GM23338 (cell line): ENCODE measurements at regions not wholly inside any gene's neighbourhood (a gene's known extent, or its start where the extent isn't known, plus 50 kb on each side); places are given as distances from the start of the nearest gene placed in this dataset.

ENCODE experiments used
- ATAC-seq: fragments of 200-7000 bp; cut with Tn5 transposase; 3 replicates; pipeline ENCODE4 v1.9.1; 2020
- DNase-seq: peaks from one replicate; pipeline ENCODE4 v3.0.0-alpha.2; 2015; ENCODE audit warnings: low spot score
- H2AFZ ChIP-seq: fragments of 200-600 bp; sonication (generic); 2 replicates; pipeline ENCODE4 v1.8.0; 2016; ENCODE audit warnings: antibody characterized with exemption, mild to moderate bottlenecking, moderate library complexity
- H3F3A ChIP-seq: fragments of 200-600 bp; sonication (generic); replicated peaks from 2 replicates; pipeline ENCODE4 v1.8.0; 2017; ENCODE audit warnings: antibody characterized with exemption, mixed run types, low read depth
- H3K27ac ChIP-seq: fragments of 200-600 bp; sonication (generic); 2 replicates; pipeline ENCODE4 v1.6.1; 2016; ENCODE audit warnings: low read depth
- H3K27me3 ChIP-seq: fragments of 200-600 bp; sonication (generic); 2 replicates; pipeline ENCODE4 v1.8.0; 2016; ENCODE audit warnings: mild to moderate bottlenecking, mixed run types, moderate library complexity; ENCODE audit not compliant: insufficient read depth
- H3K36me3 ChIP-seq: fragments of 200-600 bp; sonication (generic); 2 replicates; pipeline ENCODE4 v1.8.0; 2016; ENCODE audit warnings: mild to moderate bottlenecking; ENCODE audit not compliant: insufficient read depth
- H3K4me1 ChIP-seq: fragments of 200-600 bp; sonication (generic); 2 replicates; pipeline ENCODE4 v1.8.0; 2016; ENCODE audit warnings: mild to moderate bottlenecking, moderate library complexity; ENCODE audit not compliant: insufficient read depth
- H3K4me2 ChIP-seq: fragments of 200-600 bp; sonication (generic); 2 replicates; pipeline ENCODE4 v1.7.1; 2017; ENCODE audit warnings: mixed run types
- H3K4me3 ChIP-seq: fragments of 200-600 bp; sonication (generic); 2 replicates; pipeline ENCODE4 v1.6.1; 2016; ENCODE audit warnings: mixed run types
- H3K79me2 ChIP-seq: fragments of 200-600 bp; sonication (generic); replicated peaks from 2 replicates; pipeline ENCODE4 v1.8.0; 2017; ENCODE audit warnings: mild to moderate bottlenecking; ENCODE audit not compliant: insufficient read depth
- H3K9me2 ChIP-seq: fragments of 200-600 bp; sonication (generic); 2 replicates; pipeline ENCODE4 v1.8.0; 2017; ENCODE audit not compliant: insufficient read depth
- H4K20me1 ChIP-seq: fragments of 200-600 bp; sonication (generic); replicated peaks from 2 replicates; pipeline ENCODE4 v1.8.0; 2017; ENCODE audit warnings: mild to moderate bottlenecking; ENCODE audit not compliant: insufficient read depth
- H3K27ac Mint-ChIP-seq: 2 replicates; pipeline ENCODE4 v1.8.0; 2020; ENCODE audit warnings: inconsistent platforms, mild to moderate bottlenecking, moderate library complexity, mixed read lengths
- H3K27me3 Mint-ChIP-seq: 3 replicates; pipeline ENCODE4 v1.8.0; 2022; ENCODE audit warnings: low read depth, mild to moderate bottlenecking, moderate library complexity, mixed read lengths, inconsistent platforms; ENCODE audit not compliant: insufficient read depth, poor library complexity
- H3K36me3 Mint-ChIP-seq: 3 replicates; pipeline ENCODE4 v1.8.0; 2021; ENCODE audit warnings: low read depth, mild to moderate bottlenecking, inconsistent platforms, moderate library complexity, mixed read lengths
- H3K4me1 Mint-ChIP-seq: 3 replicates; pipeline ENCODE4 v1.8.0; 2020; ENCODE audit warnings: mild to moderate bottlenecking, inconsistent platforms, mixed read lengths
- H3K4me3 Mint-ChIP-seq: 3 replicates; pipeline ENCODE4 v1.8.0; 2021; ENCODE audit warnings: moderate library complexity, mild to moderate bottlenecking, inconsistent platforms, mixed read lengths
- H3K9me3 Mint-ChIP-seq: 3 replicates; pipeline ENCODE4 v1.8.0; 2020; ENCODE audit warnings: moderate library complexity, mild to moderate bottlenecking, inconsistent platforms, mixed read lengths
- CREB1 ChIP-seq: fragments of 250-450 bp; sonication (Bioruptor Pico); IDR thresholded peaks from 2 replicates; pipeline ENCODE4 v1.5.0; 2020; ENCODE audit warnings: low read depth, mild to moderate bottlenecking, moderate library complexity
- CTCF ChIP-seq, 2 experiments: fragments of 200-600 bp in 1 of 2; sonication (generic) in 1 of 2; conservative IDR thresholded peaks; 2 replicates each; pipeline versions ENCODE4 v1.5.1 to v1.6.1; 2016 to 2017; ENCODE audit warnings: antibody characterized with exemption in 2 of 2, low read depth in 2 of 2, mild to moderate bottlenecking in 2 of 2, moderate library complexity in 1 of 2
- ETS1 ChIP-seq: IDR thresholded peaks from 2 replicates; pipeline ENCODE4 v1.6.1; 2016; ENCODE audit warnings: antibody characterized with exemption
- EZH2 ChIP-seq: fragments of 200-600 bp; sonication (generic); IDR thresholded peaks from one replicate; pipeline ENCODE4 v1.8.0; 2017; ENCODE audit warnings: antibody characterized with exemption, mild to moderate bottlenecking, low read depth; ENCODE audit not compliant: unreplicated experiment
- EZH2phosphoT487 ChIP-seq: fragments of 200-600 bp; sonication (generic); IDR thresholded peaks from one replicate; pipeline ENCODE4 v1.8.1; 2018; ENCODE audit warnings: antibody characterized with exemption; ENCODE audit not compliant: unreplicated experiment
- JUNB ChIP-seq: IDR thresholded peaks from one replicate; pipeline ENCODE4 v1.6.1; 2016; ENCODE audit warnings: antibody characterized with exemption; ENCODE audit not compliant: unreplicated experiment
- POLR2AphosphoS5 ChIP-seq: IDR thresholded peaks from 2 replicates; pipeline ENCODE4 v1.6.1; 2016; ENCODE audit warnings: antibody characterized with exemption, low read depth
- REST ChIP-seq: IDR thresholded peaks from one replicate; pipeline ENCODE4 v1.6.1; 2018; ENCODE audit warnings: antibody characterized with exemption; ENCODE audit not compliant: unreplicated experiment
- ZNF114 ChIP-seq: fragments of 250-450 bp; sonication (Bioruptor Pico); IDR thresholded peaks from 2 replicates; pipeline ENCODE4 v1.5.0; 2020; ENCODE audit warnings: mild to moderate bottlenecking, moderate library complexity
- ZNF331 ChIP-seq: fragments of 250-450 bp; sonication (Bioruptor Pico); IDR thresholded peaks from 2 replicates; pipeline ENCODE4 v1.5.0; 2020; ENCODE audit warnings: low read depth, mild to moderate bottlenecking, moderate library complexity
- ZNF462 ChIP-seq: fragments of 250-450 bp; sonication (Bioruptor Pico); IDR thresholded peaks from 2 replicates; pipeline ENCODE4 v1.5.0; 2020; ENCODE audit warnings: mild to moderate bottlenecking, moderate library complexity

- Histone ChIP-seq H3K4me2 (no peak overlapping the region), H3K79me2 (no peaks in the 10 kb centered on the region), H3K27ac (no peak overlapping the region), H3K36me3 (no peaks in the 10 kb centered on the region), H3K4me1 (no peaks in the 10 kb centered on the region), H4K20me1 (no peaks in the 10 kb centered on the region), H3K4me3 (no peak overlapping the region), H3F3A (no peaks in the 10 kb centered on the region), H2AFZ (no peak overlapping the region), H3K27me3 (no peaks in the 10 kb centered on the region), H3K9me2 (no peaks in the 10 kb centered on the region)
- DNase-seq (no peak), ATAC-seq (no peak)
- Mint-ChIP-seq H3K4me1 (no peaks in the 10 kb centered on the region), H3K36me3 (no peaks in the 10 kb centered on the region), H3K27me3 (peaks cover 3% of the 10 kb centered on the region), H3K27ac (no peak overlapping the region), H3K9me3 (no peaks in the 10 kb centered on the region), H3K4me3 (no peak overlapping the region)
- TF ChIP-seq ZNF114 (CRISPR knock-in tag) = no peak
- no peak for TF ChIP-seq POLR2AphosphoS5
- no peak for TF ChIP-seq JUNB
- TF ChIP-seq REST = no peak
- TF ChIP-seq CTCF (conservative IDR thresholded peaks at IDR 0.05; ENCODE audit: low read depth in 2 of 2) = no peak
- no peak for TF ChIP-seq ZNF331
- no peak for TF ChIP-seq ZNF462 (CRISPR knock-in tag)
- no peak for TF ChIP-seq EZH2
- no peak for TF ChIP-seq ETS1
- no peak for TF ChIP-seq EZH2phosphoT487
- no peak for TF ChIP-seq CREB1
Observed at GRCh38 chr10:52617346-52617745, 155.2 kb downstream of the MBL2 start.
